SW480 (cell line): ENCODE measurements at regions not wholly inside any gene's neighbourhood (a gene's known extent, or its start where the extent isn't known, plus 50 kb on each side); places are given as distances from the start of the nearest gene placed in this dataset.
"Not testable (repeated sequence)": the region's sequence is repeated elsewhere in the genome, so short reads cannot be mapped to it uniquely, and the experiment has no call there.

Experiments used
- DNase-seq: peaks from one replicate; pipeline ENCODE4 v3.0.0-alpha.2; 2016; ENCODE audit warnings: low spot score

DNA sequence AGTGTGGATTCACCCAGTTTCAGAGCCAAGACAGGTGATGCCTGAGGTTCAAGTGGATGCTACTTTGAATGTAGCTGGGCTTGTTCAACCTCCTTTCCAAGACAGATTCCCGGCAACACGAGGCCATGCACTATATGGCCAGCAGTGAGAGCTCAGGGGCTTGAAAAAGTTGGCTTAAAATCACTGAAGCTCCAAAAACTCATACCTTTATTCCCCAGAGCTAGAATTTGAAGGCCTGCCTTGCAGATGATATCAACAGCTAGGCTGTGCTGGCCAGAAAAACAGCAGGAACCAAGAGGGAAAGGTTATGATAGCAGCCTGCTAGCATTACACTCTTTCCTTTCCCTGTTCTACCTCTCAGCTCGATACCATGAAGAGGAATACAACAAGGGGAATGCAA is 120.2 kb upstream of the DAB2 start:
- DNase-seq, result no peak

DNA sequence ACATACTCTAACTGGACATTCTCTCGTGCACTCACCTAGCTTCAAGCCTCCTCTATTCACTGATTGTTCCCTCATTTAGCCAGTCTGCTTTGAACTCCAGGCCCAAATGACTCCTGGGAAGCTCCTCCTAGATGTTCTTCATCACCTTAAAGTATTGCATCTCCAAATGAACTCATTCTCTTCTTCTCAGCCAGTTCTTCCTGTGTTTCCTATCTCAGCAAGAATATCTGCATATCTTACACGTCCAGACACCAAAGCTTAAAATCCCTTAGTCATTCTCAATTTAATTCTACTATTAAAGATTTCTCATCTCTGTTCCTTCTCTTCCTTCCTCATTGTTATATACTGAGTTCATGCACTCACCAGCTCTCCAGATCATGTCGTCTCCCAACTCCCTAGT is 118.6 kb upstream of the DAB2 start:
- no peak for DNase-seq

DNA sequence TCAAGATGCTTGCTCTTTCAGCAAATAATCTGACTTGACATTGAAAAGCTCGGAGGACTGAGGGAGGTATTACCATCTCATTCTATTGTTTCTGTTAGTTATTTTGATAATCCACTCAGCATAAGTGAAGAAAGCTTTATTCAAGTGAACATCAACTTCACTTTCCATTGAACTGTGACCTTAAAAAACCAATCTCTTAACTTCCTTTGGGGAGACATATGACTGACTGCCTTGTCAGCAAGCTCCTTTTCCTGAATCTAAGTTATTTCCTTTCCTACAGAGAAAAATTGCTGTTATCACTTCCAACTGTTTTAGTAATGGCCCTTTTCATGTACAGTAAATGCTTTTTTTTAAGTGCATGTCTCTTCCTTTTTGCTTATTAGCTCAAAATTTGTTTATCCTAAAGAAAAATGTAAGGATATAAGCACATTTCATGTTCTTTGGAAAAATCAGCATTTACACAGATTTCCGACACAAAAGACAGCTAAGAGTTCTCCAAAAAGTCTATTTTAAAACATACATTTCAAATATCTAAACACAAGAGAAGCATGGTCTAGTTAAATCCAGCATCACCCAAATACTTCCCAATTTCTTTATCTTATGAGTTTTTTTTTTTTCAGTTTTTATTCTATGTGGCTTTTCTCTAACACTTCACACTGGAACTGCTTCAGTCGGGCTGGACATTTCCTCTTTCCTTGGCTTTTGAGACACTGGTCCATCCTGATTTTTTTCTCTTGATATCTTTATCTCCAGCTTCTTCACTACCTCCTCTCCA is 117.9 kb upstream of the DAB2 start:
- DNase-seq, result no peak

DNA sequence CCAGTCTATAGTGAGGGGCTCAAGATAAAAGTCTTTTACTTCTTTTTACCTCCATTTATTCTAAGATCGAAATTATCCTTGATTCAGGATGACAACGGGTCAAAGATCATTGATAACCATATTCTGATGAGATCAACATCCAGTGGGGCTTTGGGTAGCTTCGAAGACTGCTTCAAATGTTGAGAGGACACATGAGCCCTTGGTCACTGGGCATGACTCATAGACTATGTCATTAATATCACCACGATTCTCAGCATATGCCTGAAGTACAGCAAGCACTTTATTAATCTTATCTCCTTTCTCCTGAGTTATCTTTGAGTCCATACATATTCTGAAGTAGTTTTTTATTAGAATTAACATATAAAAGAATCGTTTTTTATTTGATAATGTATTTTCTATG is 117.1 kb upstream of the DAB2 start:
- DNase-seq, result no peak

DNA sequence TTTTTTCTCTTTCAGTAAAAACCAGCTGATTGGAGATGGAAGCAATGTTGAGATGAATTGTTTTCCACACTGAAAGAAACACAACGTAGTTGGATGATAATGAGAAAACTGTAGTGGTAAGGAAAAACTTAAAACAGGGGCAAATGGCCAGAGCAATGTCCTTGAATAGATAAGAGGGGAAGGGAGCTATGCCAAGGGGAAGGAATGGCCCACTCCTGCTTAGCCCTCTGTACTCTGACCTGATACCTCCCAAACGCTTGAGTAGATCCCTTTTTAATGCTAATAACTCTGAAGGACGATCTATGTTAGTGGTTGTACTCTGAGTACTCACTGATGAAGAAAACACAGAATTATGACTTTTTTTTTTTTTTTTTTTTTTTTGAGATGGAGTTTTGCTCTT is 114.7 kb upstream of the DAB2 start:
- no peak for DNase-seq

DNA sequence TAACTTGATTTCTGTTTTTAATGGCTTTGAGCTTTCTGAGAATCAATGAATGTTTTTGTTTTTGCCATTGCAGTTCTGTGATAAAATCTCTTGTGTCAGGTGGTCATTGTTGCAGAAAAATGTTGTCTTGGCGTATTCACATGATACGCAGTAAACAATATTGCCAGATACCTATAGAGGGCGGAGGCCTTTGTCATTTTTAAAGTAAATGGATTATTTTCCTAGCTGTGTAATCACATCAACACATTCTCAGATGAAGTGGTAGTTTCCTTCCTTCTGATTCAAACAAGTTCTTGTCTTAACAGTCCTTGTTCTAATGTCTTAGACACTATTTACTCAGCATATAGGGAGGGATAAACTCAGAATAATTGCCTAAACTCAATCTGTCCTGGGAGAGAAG is 109.9 kb upstream of the DAB2 start:
- DNase-seq, result no peak

DNA sequence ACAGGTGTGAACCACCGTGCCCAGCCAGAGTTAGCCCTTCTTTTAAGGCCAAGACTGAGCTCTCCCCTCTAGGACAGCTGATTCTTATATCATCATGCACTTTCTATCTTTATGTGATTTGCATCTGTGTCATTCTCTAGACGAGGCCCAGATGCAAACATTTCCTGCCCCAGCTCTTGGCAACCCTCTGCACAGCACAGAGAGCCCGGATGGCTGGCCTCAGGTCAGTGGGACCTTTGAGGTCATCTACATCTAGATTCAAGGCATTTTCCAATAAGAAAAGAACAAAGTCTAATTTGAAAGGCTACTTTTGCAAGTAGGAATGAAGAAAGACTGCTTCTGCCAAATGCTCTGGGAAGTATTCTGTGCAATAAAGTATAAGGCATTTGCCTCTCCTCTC is 109.0 kb upstream of the DAB2 start:
- DNase-seq, result no peak

DNA sequence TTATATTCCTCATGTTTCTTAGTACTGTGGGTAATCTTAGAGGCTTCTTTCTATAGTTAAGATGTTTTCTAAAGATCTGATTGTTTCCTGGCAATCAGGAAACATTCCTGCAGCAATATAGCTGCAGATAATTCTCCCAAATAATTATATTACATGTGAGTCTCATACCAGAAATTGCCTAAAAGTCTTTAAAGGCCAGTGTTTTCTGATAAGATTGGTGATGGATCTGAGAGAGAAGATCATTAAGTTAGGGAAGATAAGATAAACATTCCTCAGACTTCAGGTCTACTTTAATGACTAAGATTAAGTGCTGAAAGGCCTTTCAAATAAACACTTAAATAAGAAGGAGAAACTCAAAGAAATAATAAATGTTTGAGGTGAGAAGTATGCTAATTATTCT is 107.7 kb upstream of the DAB2 start:
- no peak for DNase-seq

DNA sequence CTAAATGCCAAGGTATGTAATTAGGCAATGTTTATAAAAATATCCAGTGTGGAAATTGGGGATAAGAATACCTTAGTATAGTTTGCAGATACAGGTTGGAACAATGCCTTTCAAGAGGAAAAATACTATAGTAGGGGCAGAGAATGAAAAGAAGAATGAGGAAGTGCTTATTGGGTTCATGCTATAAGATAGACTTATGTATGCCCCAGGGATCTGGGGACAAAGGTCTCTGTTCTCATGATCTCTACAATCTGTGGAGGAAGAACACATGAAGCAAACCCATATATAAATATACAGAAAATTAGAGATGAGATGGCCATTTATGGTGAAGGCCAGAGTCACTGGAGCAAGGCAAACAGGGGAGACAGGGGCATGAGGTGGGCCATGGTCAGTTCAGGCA is 106.5 kb upstream of the DAB2 start:
- no peak for DNase-seq

DNA sequence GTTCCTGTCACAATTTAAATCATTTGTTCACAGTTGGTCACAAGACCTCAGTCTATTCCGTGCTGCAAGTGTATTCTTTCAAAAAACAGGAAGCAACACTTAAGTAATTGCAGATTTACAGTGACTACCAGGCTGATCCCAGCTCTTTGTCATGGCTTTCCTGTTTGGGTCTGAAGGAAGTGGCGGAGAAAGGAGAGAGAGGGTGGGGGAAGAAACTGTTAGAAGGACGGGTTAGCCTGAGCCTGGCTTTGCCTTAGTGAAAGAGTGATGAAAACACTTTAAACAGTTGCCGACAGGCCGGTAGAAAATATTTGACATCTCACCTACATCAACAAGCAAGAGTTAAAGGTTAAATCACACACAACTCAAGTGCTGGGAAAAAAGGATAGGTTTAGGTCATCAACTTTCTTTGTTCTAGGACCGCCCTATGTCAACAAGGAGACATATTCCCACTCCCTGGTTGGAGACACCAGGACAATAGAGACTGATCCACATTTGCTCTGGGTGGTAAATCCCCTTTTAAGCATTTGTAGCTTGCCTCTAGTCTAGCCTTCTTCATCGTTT is 102.2 kb upstream of the DAB2 start:
- no peak for DNase-seq

DNA sequence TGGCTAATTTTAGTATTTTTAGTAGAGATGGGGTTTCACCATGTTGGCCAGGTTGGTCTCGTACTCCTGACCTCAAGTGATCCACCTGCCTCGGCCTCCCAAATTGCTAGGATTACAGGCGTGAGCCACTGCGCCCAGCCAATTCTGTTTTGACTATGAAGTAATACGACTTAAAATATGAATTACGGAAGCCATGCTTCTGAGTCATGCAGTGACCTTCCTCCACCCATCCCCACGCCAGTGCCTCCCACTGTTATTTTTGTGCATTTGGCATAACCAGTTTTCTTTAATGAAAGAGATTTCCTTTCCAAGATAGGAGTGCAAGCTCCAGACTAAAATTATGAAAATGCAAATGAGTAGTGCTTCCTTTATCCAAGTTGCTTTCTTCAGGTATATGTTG is 101.0 kb upstream of the DAB2 start:
- not testable (repeated sequence) for DNase-seq

DNA sequence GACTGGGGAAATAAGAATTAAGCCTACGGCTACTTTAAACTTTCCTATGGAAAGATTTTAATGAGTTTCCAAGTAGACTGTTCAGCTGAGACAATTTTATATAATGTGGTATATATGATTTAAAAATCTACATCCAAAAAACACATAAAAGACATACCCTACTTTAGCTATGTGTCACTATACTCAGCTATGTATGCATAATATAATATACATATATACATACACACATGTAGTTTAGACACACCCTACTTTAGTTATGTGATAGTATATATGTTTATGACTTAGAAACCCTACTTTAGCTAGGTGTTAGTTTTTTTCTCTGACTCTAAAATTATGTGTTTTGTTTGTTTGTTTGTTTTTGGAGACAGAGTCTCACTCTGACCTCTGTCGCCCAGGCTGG is 100.5 kb upstream of the DAB2 start:
- DNase-seq, result no peak

DNA sequence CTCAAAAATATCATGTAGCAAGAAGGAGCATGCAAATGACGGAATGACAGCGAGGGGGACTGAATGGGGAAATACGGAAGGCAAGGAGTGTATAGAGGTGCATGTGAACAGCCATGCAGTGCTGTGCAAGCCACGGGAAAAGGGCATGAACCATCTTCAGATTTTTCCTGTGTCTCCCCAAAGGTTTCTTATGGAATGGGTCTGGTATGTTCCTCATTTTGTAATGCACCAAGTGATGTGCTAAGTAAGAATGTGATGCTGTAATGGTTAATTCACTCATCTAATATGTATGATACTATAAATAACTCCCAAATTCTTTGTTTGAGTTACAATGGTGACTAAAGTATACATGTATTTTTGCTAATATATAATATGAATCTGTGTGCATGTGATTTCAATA is 99.0 kb upstream of the DAB2 start:
- no peak for DNase-seq

DNA sequence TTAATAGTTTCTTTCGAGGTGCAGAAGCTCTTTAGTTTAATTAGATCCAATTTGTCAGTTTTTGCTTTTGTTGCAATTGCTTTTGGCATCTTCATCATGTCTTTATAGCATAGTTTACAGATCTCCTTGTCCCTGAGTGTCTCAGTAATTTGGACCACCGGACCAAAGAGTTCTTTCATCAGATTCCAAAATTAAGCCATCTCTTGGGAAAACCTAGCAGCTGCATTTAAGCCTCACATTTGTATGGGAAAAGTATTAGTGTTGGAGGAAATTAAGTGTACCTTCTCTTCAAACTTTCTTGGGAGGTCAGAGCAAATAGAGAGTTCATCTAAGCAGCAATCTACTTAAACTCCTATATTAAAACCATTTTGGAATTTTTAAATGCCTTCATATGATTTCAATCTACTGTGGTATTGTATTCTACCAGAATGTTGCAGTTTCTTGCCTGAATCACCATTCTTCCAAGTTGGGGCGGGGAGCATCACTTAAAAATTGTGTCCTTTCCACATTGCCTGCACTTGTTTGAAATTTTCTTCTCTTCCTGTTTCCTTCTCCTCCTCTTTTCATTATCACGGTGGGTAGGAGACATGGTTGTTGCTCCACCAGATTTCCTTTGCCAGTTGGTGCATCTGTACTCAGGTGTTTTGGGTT is 97.3 kb upstream of the DAB2 start:
- DNase-seq, result no peak

DNA sequence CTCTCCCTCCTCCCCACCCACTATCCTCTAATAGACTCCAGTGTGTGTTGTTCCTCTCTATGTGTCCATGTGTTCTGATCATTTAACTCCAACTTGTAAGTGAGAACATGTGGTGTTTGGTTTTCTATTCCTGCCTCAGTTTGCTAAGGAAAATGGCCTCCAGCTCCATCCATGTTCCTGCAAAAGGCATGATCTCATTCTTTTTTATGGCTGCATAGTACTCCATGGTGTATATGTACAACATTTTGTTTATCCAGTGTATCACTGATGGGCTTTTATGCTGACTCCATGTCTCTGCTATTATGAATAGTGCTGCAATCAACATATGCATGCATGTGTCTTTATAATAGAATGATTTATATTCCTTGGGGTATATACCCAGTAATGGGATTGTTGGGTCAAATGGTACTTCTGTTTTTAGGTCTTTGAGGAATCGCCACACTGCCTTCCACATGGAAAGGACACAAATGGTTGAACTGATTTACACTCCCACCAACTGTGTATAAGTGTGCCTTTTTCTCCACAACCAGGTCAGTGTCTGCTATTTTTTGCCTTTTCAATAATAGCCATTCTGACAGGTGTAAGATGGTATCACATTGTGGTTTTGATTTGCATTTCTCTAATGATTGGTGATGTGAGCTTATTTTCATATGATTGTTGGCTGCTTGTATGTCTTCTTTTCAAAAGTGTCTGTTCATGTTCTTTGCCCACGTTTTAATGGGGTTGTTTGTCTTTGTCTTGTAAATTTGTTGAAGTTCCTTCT is 96.5 kb upstream of the DAB2 start:
- no peak for DNase-seq

DNA sequence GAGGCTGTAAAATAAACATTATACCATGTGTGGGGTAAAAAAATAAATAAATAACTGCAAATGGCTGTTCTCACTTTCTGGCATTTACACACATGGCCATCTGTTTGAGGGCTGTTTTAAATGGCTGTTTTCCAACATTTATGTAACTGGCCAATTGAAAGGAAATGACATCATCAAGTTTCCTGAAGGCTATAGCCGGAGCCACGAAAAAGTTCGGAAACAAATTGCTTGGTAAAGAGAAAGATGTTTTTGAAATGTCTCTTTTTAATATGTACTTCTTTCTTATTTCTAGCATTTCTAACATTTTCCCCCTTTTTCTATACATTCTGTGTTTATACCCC is 95.4 kb upstream of the DAB2 start:
- DNase-seq, result no peak

DNA sequence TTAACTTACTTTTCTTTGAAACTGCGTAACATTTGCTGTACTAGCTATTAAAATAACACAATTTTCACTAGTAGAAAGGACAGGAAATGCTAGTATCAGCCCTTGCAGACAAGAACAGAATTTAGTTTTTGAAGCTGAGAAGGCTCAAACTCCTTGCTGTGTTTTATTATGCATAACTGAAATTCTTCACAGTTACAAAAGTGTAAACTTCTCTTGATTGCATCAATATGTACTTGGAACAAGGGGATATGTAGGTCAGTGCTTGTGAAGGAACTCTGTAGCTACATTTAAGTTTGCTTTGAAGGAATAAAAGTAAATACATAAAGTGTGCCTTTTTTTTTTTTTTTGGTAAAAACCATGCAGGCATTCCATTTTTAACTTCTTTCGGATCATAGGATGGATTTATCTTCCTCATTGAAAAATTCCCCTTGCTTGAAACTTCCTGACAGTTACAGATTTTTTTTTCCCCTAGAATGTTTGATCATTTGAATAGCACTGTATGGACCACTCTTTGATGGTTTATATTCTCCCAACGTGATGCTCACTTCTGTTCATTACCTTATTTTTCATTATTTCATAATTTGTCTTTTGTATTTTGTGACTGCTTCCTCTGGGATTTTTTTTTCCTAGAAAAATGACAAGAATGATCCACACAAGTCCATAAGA is 94.9 kb upstream of the DAB2 start:
- DNase-seq, result no peak

DNA sequence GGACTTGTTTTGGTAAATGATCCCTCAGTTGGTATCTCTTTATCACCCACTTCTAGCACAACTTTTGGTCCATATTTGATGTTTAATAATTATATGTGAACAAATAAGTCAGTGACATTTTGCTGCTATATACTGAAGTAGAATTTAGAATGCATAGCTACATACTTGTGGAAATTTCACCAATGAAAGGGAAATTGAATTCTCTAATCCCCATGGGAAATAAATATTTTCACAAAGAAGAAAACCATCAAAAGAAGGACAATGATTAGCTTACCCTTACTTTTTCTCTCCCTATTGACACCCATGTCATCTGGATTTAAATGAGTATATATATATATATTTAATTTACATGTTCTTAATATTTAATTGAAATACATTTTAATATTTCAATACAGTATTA is 94.3 kb upstream of the DAB2 start:
- DNase-seq, result no peak

DNA sequence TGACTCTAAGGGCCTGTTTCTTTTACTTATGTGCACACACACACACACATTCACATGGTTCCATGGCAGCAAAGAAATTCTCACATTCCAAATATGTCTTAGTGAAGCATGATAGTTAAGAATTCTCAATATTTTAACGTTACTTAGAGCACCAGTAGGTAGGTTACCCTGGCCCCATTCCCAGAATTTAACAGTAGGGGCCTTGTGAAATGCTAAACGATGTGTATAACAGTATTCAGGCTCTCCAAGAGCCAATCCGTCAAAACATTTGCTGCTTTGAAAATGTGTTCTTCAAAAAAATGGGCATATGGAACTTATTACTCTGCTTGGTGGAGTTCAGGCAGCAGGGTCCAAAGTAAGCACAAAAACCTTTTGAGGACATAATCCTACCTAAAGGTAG is 93.7 kb upstream of the DAB2 start:
- DNase-seq, result no peak

DNA sequence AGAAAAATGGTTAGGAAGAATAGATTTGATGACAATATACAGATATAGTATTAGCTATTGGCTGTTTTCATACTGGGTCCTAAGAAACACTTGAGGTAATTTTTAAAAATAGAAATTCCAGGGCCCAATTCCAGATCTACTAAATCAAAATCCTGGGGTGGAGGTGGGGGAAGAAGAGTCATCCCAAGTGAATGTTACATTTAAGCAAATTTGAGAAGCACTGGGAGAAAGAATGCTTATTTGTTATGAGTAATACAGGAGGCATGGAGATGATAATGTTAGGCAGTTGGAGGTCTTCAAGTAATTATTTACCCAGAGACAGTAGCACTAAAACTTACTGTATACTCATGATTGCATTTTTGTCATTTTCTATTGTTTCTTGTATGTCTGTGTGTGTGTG is 93.0 kb upstream of the DAB2 start:
- no peak for DNase-seq

DNA sequence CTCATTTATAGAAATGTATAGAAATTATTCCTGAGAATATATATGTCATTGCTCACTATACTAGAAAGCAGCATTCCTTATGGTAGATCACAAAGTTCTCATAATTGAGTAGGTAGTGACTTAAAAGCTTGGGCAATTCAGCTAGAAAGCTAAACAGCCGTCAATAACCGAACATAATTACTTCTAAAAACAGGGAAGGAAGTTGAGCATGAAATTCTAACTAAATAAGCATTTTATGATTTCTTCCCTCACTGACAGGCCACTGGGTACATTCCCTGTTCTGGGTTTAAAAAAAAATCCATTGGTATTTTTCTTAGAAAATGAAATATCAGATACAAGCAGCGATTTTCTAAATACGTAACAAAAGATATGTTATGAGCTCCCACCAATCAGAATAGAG is 91.1 kb upstream of the DAB2 start:
- no peak for DNase-seq

DNA sequence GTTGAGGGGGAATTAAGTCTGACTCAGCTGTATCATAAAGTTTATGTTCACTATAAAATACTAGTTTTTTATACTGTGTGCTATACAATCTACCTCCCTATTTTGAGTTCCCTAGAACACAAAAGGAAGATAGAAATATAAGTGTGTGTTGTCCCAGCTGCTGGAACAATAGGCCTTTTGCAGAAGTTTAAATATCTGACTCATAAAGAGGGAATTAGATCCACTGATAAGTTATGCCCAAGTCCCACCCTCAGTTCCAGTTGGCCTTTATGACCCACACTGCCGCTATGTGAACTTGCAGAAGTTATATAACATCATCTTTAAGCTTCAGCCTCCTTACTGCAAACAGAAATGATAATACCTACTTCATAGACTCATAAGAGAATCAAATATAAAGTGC is 88.5 kb upstream of the DAB2 start:
- DNase-seq, result peak; percentile 12

DNA sequence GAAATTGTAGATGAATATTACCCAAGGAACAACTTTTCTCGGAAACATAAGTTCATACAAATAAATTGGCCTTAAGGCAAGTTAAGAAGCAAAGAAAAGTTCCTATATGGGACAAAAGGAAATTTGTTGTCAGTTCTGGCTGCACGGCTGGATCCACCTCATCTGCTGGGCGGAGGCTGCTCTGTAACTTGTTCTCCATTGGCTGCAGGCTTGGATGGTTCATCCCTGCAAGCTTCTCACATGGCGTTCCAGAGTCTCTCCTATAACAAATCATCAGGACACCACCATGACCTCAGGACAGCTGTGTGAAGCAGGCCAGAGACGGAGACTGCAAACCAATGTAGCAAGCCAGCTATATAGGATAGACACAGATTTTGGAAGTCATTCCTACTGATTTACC is 81.4 kb upstream of the DAB2 start:
- no peak for DNase-seq
